DOHH2 (cell line): ENCODE measurements at regions not wholly inside any gene's neighbourhood (a gene's known extent, or its start where the extent isn't known, plus 50 kb on each side); places are given as distances from the start of the nearest gene placed in this dataset.

Source experiments
- EZH2phosphoT487 ChIP-seq: fragments of 200-600 bp; sonication (generic); IDR thresholded peaks from 2 replicates; pipeline ENCODE4 v1.6.1; 2017; ENCODE audit warnings: borderline replicate concordance, mild to moderate bottlenecking, antibody characterized with exemption, low read length, moderate library complexity, mixed read lengths
- TF ChIP-seq, protein P1 (sequence below): fragments of 200-600 bp; sonication (generic); IDR thresholded peaks from one replicate; pipeline ENCODE4 v1.5.1; 2014; ENCODE audit warnings: antibody characterized with exemption, mild to moderate bottlenecking, low read depth, low read length; ENCODE audit not compliant: poor library complexity, severe bottlenecking

- TF ChIP-seq, protein P1, sequence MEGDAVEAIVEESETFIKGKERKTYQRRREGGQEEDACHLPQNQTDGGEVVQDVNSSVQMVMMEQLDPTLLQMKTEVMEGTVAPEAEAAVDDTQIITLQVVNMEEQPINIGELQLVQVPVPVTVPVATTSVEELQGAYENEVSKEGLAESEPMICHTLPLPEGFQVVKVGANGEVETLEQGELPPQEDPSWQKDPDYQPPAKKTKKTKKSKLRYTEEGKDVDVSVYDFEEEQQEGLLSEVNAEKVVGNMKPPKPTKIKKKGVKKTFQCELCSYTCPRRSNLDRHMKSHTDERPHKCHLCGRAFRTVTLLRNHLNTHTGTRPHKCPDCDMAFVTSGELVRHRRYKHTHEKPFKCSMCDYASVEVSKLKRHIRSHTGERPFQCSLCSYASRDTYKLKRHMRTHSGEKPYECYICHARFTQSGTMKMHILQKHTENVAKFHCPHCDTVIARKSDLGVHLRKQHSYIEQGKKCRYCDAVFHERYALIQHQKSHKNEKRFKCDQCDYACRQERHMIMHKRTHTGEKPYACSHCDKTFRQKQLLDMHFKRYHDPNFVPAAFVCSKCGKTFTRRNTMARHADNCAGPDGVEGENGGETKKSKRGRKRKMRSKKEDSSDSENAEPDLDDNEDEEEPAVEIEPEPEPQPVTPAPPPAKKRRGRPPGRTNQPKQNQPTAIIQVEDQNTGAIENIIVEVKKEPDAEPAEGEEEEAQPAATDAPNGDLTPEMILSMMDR: no peak
- TF ChIP-seq EZH2phosphoT487: no peak
Observed at GRCh38 chr3:43817825-43818224, 127.1 kb downstream of the ABHD5 start.
